Gastrocnemius medialis (tissue), 4 donors: ENCODE measurements at regions not wholly inside any gene's neighbourhood (a gene's known extent, or its start where the extent isn't known, plus 50 kb on each side); places are given as distances from the start of the nearest gene placed in this dataset.
"Not testable (repeated sequence)": the region's sequence is repeated elsewhere in the genome, so short reads cannot be mapped to it uniquely, and the experiment has no call there.

Experiments
- ATAC-seq, 2 donors: fragments of 150-250 bp; one replicate each; pipeline ENCODE4 v1.9.1; 2016
- DNase-seq, 2 donors: peaks; one replicate each; pipeline ENCODE4 v3.0.0-alpha.2; 2019
- H3K27ac ChIP-seq, 4 donors: fragments of 200-600 bp; sonication (generic); 1 replicate in 1 of 4; 2 replicates in 3 of 4; pipeline ENCODE4 v1.5.1; 2016 to 2018; ENCODE audit warnings: mild to moderate bottlenecking in 2 of 4, moderate library complexity in 1 of 4
- H3K27me3 ChIP-seq, 3 donors: fragments of 200-600 bp; sonication (generic) in 2 of 3; 1 replicate in 1 of 3; 2 replicates in 2 of 3; pipeline versions ENCODE4 v1.5.1 to v1.6.0; 2016 to 2019; ENCODE audit warnings: mild to moderate bottlenecking in 1 of 3, moderate library complexity in 1 of 3
- H3K36me3 ChIP-seq, 2 donors: fragments of 200-600 bp; sonication (generic) in 1 of 2; one replicate each; pipeline ENCODE4 v1.5.1; 2017 to 2018
- H3K4me1 ChIP-seq, 2 donors: fragments of 200-600 bp; sonication (generic) in 1 of 2; one replicate each; pipeline ENCODE4 v1.5.1; 2016 to 2017; ENCODE audit warnings: mild to moderate bottlenecking in 2 of 2
- H3K4me3 ChIP-seq, 4 donors: fragments of 200-600 bp; sonication (generic) in 3 of 4; 1 replicate in 1 of 4; 2 replicates in 3 of 4; pipeline ENCODE4 v1.5.1; 2016 to 2019; ENCODE audit warnings: mild to moderate bottlenecking in 2 of 4
- H3K9me3 ChIP-seq, 3 donors: fragments of 200-600 bp; sonication (generic) in 2 of 3; 1 replicate in 1 of 3; 2 replicates in 2 of 3; pipeline ENCODE4 v1.5.1; 2016 to 2019
- in situ Hi-C, 4 donors: fragments of 200-750 bp; cut with MboI; loops; one replicate each; pipeline versions ENCODE4 v1.15.0 to v1.8.0; 2017; ENCODE audit warnings: low sequenced_read_pairs in 4 of 4
- intact Hi-C: fragments of 100-400 bp; cut with DNase I; formaldehyde crosslinking; loops from one replicate; pipeline ENCODE4 v1.15.1; 2023; ENCODE audit warnings: low total_unique reads

DNA sequence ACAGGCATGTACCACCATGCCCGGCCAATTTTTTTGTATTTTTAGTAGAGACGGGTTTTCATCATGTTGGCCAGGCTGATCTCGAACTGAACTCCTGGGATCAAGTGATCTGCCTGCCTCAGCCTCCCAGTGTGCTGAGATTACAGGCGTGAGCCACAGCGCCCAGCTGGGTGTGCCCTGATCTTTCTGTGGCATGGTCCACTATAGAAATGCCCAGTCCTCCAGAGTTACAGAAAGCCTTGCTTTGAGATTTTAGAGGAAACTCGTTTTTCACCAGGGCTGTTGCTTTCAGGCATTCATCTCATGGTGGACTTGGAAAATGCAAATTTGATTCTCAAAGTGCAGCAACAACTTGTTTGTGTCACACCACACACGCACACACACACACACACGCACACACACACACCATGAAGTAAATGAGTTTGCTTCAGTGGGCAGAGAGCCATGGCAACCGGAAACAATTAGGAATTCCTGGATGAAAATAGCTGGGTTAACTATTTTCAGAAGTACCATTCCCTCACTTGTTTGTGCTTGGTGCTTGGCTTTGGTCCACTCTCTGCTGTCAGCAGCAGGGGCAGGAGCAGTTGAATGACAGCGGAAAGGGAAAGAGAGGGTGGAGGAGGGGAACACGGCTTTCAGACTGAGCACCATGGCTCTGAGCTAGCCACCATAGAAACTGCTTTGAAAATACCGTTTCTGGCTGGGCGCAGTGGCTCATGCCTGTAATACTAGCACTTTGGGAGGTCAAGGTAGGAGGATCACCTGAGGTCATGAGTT lies 160.1 kb upstream of the NBPF12 start:
- H3K4me1 ChIP-seq, H3K27ac ChIP-seq, H3K36me3 ChIP-seq, H3K9me3 ChIP-seq, H3K4me3 ChIP-seq, H3K27me3 ChIP-seq, intact Hi-C loops, DNase-seq, in situ Hi-C loops, ATAC-seq: not testable (repeated sequence)

- ATAC-seq, H3K36me3 ChIP-seq, intact Hi-C loops, H3K27me3 ChIP-seq, DNase-seq, H3K9me3 ChIP-seq, H3K27ac ChIP-seq, H3K4me3 ChIP-seq, in situ Hi-C loops, H3K4me1 ChIP-seq: not testable (repeated sequence)
Measured at GRCh38 chr1:146774988-146775387, 163.1 kb upstream of the NBPF12 start.

DNA sequence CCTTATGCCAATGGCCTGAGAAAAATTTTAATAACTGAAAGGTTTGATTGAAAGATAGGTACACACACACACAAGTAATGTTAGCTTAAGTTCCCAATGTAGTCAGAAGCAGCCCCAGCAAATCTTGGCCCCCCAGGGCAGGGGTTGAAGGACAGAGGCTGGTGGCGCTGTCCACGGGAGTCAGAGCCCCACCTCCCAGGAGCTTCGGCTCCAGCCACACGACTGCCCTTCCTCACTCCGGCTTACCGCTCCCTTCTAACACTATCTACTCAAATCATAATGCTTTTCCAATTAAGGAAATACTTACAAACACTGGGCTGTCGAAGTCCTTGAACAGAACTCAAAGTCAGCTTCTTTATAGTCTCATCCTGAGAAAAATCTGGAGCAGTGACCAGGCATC lies 163.9 kb upstream of the NBPF12 start:
- intact Hi-C loops, in situ Hi-C loops, DNase-seq, H3K36me3 ChIP-seq, H3K4me3 ChIP-seq, H3K9me3 ChIP-seq, H3K27me3 ChIP-seq, ATAC-seq, H3K4me1 ChIP-seq, H3K27ac ChIP-seq: not testable (repeated sequence)

GRCh38 chr1:146771409-146771808 lies 166.7 kb upstream of the NBPF12 start:
- in situ Hi-C loops, intact Hi-C loops, ATAC-seq: not testable (repeated sequence)

DNA sequence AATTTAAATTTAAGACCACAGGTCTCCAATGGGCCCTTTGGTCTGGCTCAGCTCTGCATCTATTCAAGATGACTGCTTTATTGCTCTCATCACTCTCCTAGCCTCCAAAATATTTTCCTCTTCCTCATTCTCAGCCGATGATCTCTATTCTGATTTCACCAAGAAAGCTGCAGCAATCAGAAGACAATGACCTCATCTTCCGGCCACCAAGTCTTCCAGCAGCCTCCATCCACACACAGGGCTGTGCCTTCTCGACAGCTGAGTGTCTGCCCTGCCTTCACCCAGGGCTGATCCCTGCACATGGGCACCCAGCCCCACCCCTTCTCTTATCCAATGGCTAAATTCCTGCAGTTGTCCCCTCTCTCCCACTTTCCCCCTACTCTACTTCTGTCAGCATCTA lies 167.1 kb upstream of the NBPF12 start:
- H3K27me3 ChIP-seq, H3K9me3 ChIP-seq, H3K4me3 ChIP-seq, H3K36me3 ChIP-seq, H3K27ac ChIP-seq, in situ Hi-C loops, H3K4me1 ChIP-seq, DNase-seq, intact Hi-C loops, ATAC-seq: not testable (repeated sequence)

More at GRCh38 chr1:146771409-146771808, 166.7 kb upstream of the NBPF12 start:
- H3K27me3 ChIP-seq, H3K4me1 ChIP-seq, DNase-seq, H3K27ac ChIP-seq, H3K4me3 ChIP-seq, H3K9me3 ChIP-seq, H3K36me3 ChIP-seq: not testable (repeated sequence)

DNA sequence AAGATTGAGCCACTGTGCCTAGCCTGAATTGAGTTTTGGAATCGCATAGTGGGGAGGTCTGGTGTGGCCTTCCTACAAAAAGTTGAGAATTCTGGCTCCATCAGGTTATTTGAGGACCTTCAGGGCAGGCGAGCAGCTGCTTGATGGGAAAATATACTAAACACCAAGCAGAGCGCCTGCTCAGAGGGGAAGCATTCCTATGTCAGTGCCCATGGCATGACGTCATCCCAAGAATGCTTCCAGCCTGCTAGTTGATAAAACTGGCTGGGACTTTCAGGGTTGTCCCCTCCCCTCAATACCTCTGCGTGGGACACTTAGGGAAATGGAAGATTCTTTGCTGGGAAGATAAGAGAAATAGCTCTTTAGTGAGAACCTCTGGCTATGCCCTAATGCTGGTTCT lies 174.9 kb upstream of the NBPF12 start:
- ATAC-seq, DNase-seq, H3K27ac ChIP-seq, H3K4me1 ChIP-seq, H3K27me3 ChIP-seq, H3K9me3 ChIP-seq, H3K36me3 ChIP-seq, H3K4me3 ChIP-seq, in situ Hi-C loops, intact Hi-C loops: not testable (repeated sequence)

DNA sequence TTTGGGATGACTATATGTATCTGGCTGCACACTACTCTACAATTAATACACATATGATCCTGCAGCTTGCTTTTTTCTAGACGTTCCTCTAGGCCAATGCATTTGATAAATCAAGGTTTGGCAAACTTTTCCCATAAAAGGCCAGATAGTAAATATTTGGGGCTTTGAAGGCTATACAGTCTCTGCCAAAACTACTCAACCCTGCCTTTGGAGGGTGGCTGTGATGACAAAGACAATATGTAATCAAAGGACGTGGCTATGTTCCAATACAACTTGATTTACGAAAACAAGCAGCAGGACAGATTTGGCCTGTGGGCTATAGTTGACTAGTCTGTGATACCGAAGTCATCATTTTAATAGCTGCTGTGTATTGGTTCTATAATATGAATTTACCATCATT lies 181.3 kb upstream of the NBPF12 start:
- H3K27me3 ChIP-seq, in situ Hi-C loops, DNase-seq, intact Hi-C loops, H3K27ac ChIP-seq, H3K4me1 ChIP-seq, ATAC-seq, H3K36me3 ChIP-seq, H3K9me3 ChIP-seq, H3K4me3 ChIP-seq: not testable (repeated sequence)

DNA sequence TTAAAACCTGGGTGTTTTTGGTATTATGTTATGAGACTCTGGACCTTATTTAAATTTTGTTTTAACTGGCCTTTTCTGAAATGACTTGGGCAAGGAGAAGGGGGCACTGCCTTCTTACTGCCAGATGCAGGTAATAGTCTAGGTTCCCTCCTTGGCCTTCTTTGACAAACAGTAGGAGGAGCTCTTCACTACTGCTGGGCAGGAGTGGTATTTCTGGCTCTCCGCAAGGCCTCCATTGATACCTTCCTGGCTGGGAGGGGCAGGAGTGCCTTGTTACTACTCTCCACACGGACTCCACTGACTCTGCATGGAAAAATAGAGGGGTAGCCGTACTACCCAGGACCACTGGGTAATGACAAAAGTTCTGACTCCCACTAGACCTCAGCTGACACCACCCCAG lies 189.4 kb upstream of the NBPF12 start:
- intact Hi-C loops, ATAC-seq, H3K9me3 ChIP-seq: not testable (repeated sequence)

DNA sequence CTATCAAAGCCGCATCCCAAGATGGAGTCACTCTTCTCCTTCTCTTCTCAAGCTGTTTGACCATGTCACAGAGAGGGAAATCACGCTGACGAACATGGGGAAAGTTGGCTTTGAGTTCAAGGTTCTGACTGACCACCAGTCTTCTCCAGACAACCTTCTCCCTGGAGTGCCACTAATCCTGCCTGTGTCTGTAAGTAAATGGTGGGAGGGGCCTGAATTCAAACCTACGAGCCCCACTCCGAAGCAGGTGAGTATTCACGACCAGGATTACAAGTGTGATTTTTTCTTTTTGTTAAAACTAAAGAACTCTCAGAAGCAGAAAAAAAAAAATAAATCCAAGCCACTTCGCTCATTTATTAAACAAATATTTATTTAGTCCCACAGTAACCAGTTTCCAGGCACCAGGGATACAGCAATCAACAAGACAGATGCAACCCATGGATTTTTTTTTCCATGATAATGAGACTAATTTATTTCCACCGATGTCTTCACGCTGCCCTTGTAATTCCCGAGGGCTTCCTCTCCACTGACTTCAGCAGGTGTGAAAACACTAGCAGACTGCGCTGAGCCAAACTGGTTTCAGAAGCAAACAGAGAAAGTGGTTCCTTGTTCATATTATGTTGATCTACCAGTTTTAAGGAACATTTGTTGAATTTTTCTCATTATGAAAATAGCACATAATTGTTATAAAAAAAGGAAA lies 206.0 kb upstream of the NBPF12 start:
- H3K4me1 ChIP-seq, DNase-seq, H3K36me3 ChIP-seq, H3K4me3 ChIP-seq, ATAC-seq, intact Hi-C loops, H3K27ac ChIP-seq, H3K9me3 ChIP-seq, in situ Hi-C loops, H3K27me3 ChIP-seq: not testable (repeated sequence)

More for the DNA sequence above, 189.4 kb upstream of the NBPF12 start:
- H3K4me1 ChIP-seq, H3K27me3 ChIP-seq, H3K27ac ChIP-seq, H3K4me3 ChIP-seq, H3K36me3 ChIP-seq, in situ Hi-C loops, DNase-seq: not testable (repeated sequence)

GRCh38 chr1:146729642-146730344 lies 208.3 kb upstream of the NBPF12 start:
- H3K4me3 ChIP-seq, intact Hi-C loops, ATAC-seq, H3K36me3 ChIP-seq, DNase-seq, H3K27me3 ChIP-seq, H3K9me3 ChIP-seq, H3K27ac ChIP-seq, H3K4me1 ChIP-seq, in situ Hi-C loops: not testable (repeated sequence)

DNA sequence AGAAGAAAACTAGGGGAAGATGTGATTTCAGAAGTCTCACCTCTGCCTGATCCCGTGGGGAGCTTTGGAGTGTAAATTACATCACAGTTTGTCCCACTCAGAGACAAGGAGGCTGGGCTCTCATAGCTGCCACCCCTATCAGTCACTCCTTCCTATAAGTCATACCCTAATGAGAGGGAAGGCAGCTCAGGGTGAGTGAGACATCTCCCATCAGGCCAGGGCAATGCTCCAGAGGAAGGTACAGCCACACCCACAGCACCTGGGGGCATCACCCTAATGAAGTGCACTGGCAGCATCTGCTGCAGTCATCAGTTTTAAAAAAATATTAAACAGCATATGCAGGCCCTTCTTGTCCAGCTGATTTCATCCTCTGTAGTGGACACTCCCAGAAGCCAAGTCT lies 223.1 kb upstream of the NBPF12 start:
- H3K27me3 ChIP-seq, H3K9me3 ChIP-seq, DNase-seq, intact Hi-C loops, H3K36me3 ChIP-seq, ATAC-seq, H3K27ac ChIP-seq, in situ Hi-C loops, H3K4me1 ChIP-seq, H3K4me3 ChIP-seq: not testable (repeated sequence)
